ENCODE measurements at regions not wholly inside any gene's neighbourhood (a gene's known extent, or its start where the extent isn't known, plus 50 kb on each side); places are given as distances from the start of the nearest gene placed in this dataset.

GRCh38 chr4:170230242-170230641 lies 140.5 kb upstream of the AADAT start:
- H3K4me3 ChIP-seq (replicated peaks; ENCODE audit: insufficient read depth, low read length), result no peak overlapping the region
- no peak overlapping the region for H3K27ac ChIP-seq (replicated peaks)
- no peak for DNase-seq (ENCODE audit: low read depth in 1 of 2, low spot score in 1 of 2)
- H3K27me3 ChIP-seq (ENCODE audit: insufficient read depth, poor library complexity, severe bottlenecking), result no peaks in the 10 kb centered on the region
- TF ChIP-seq POLR2AphosphoS5 (IDR thresholded peaks at IDR 0.05; ENCODE audit: low read depth) (no peak), REST (IDR thresholded peaks at IDR 0.05; ENCODE audit: insufficient replicate concordance, low read depth) (no peak), SPI1 (IDR thresholded peaks at IDR 0.05; ENCODE audit: borderline replicate concordance, low read depth) (no peak), GABPA (IDR thresholded peaks at IDR 0.05; ENCODE audit: low read depth) (no peak), CTCF (IDR thresholded peaks at IDR 0.05; ENCODE audit: insufficient read depth, low read length) (no peak)

GRCh38 chr4:170229006-170229405 lies 139.2 kb upstream of the AADAT start:
- TF ChIP-seq POLR2AphosphoS5 (IDR thresholded peaks at IDR 0.05; ENCODE audit: low read depth) (no peak), CTCF (IDR thresholded peaks at IDR 0.05; ENCODE audit: insufficient read depth, low read length) (no peak), REST (IDR thresholded peaks at IDR 0.05; ENCODE audit: insufficient replicate concordance, low read depth) (no peak), SPI1 (IDR thresholded peaks at IDR 0.05; ENCODE audit: borderline replicate concordance, low read depth) (no peak), GABPA (IDR thresholded peaks at IDR 0.05; ENCODE audit: low read depth) (no peak)
- no peaks in the 10 kb centered on the region for H3K27me3 ChIP-seq (ENCODE audit: insufficient read depth, poor library complexity, severe bottlenecking)

GRCh38 chr4:170227928-170228327 lies 138.2 kb upstream of the AADAT start:
- Histone ChIP-seq H3K27me3 (ENCODE audit: insufficient read depth, poor library complexity, severe bottlenecking) (no peaks in the 10 kb centered on the region), H3K4me3 (replicated peaks; ENCODE audit: insufficient read depth, low read length) (no peak overlapping the region), H3K27ac (replicated peaks) (no peak overlapping the region)
- DNase-seq (ENCODE audit: low read depth in 1 of 2, low spot score in 1 of 2), result no peak
- no peak for TF ChIP-seq SPI1 (IDR thresholded peaks at IDR 0.05; ENCODE audit: borderline replicate concordance, low read depth)
- no peak for TF ChIP-seq REST (IDR thresholded peaks at IDR 0.05; ENCODE audit: insufficient replicate concordance, low read depth)

More at GRCh38 chr4:170229006-170229405, 139.2 kb upstream of the AADAT start:
- no peak overlapping the region for H3K27ac ChIP-seq (replicated peaks)
- H3K4me3 ChIP-seq (replicated peaks; ENCODE audit: insufficient read depth, low read length), result no peak overlapping the region
- DNase-seq (ENCODE audit: low read depth in 1 of 2, low spot score in 1 of 2), result no peak

- Histone ChIP-seq H3K27me3 (ENCODE audit: insufficient read depth, poor library complexity, severe bottlenecking) (no peaks in the 10 kb centered on the region), H3K27ac (replicated peaks) (no peak overlapping the region), H3K4me3 (replicated peaks; ENCODE audit: insufficient read depth, low read length) (no peak overlapping the region)
- TF ChIP-seq REST (IDR thresholded peaks at IDR 0.05; ENCODE audit: insufficient replicate concordance, low read depth), result no peak
- no peak for TF ChIP-seq POLR2AphosphoS5 (IDR thresholded peaks at IDR 0.05; ENCODE audit: low read depth)
- TF ChIP-seq CTCF (IDR thresholded peaks at IDR 0.05; ENCODE audit: insufficient read depth, low read length), result no peak
- TF ChIP-seq GABPA (IDR thresholded peaks at IDR 0.05; ENCODE audit: low read depth), result no peak
- TF ChIP-seq SPI1 (IDR thresholded peaks at IDR 0.05; ENCODE audit: borderline replicate concordance, low read depth), result no peak
- DNase-seq (ENCODE audit: low read depth in 1 of 2, low spot score in 1 of 2), result no peak
Observed at GRCh38 chr4:170226288-170226687, 136.5 kb upstream of the AADAT start.

Data from HL-60 (cell line).